Peyer's patch (tissue), 4 donors: ENCODE measurements at regions not wholly inside any gene's neighbourhood (a gene's known extent, or its start where the extent isn't known, plus 50 kb on each side); places are given as distances from the start of the nearest gene placed in this dataset.

Experiments
- DNase-seq, 3 donors: peaks; one replicate each; pipeline ENCODE4 v3.0.0-alpha.2; 2017 to 2019
- H3K27ac ChIP-seq, 4 donors: fragments of 200-600 bp; sonication (generic); one replicate each; pipeline ENCODE4 v1.5.1; 2016 to 2019
- H3K27me3 ChIP-seq, 2 donors: fragments of 200-600 bp; sonication (generic); one replicate each; pipeline ENCODE4 v1.5.1; 2019
- H3K36me3 ChIP-seq, 3 donors: fragments of 200-600 bp; sonication (generic); one replicate each; pipeline ENCODE4 v1.5.1; 2016 to 2019
- H3K4me1 ChIP-seq, 4 donors: fragments of 200-600 bp; sonication (generic); one replicate each; pipeline ENCODE4 v1.5.1; 2016 to 2019
- H3K4me3 ChIP-seq, 4 donors: fragments of 200-600 bp; sonication (generic); 1 replicate in 3 of 4; 2 replicates in 1 of 4; pipeline ENCODE4 v1.5.1; 2016 to 2019; ENCODE audit warnings: mild to moderate bottlenecking in 1 of 4
- H3K9me3 ChIP-seq, 4 donors: fragments of 200-600 bp; sonication (generic); one replicate each; pipeline ENCODE4 v1.5.1; 2016 to 2019; ENCODE audit warnings: mild to moderate bottlenecking in 1 of 4
- POLR2A ChIP-seq, 2 donors: fragments of 450-650 bp; IDR thresholded peaks; one replicate each; pipeline ENCODE4 v1.5.1; 2017; ENCODE audit warnings: antibody characterized with exemption in 2 of 2, mild to moderate bottlenecking in 2 of 2, moderate library complexity in 2 of 2
- TF ChIP-seq, protein P1 (sequence below), 6 experiments: fragments of 450-650 bp in 4 of 6; fragments of 200-600 bp in 2 of 6; sonication (generic) in 1 of 6; IDR thresholded peaks; one replicate each; pipeline ENCODE4 v1.5.1; 2017 to 2019; ENCODE audit warnings: antibody characterized with exemption in 6 of 6, mild to moderate bottlenecking in 3 of 6, moderate library complexity in 1 of 6

- no peaks in the 10 kb centered on the region for H3K36me3 ChIP-seq
- H3K4me1 ChIP-seq: no peaks in the 10 kb centered on the region
- no peak overlapping the region for H3K27ac ChIP-seq
- no peaks in the 10 kb centered on the region for H3K9me3 ChIP-seq
- no peaks in the 10 kb centered on the region for H3K27me3 ChIP-seq
- no peak for TF ChIP-seq POLR2A (IDR thresholded peaks at IDR 0.05)
- TF ChIP-seq, protein P1, sequence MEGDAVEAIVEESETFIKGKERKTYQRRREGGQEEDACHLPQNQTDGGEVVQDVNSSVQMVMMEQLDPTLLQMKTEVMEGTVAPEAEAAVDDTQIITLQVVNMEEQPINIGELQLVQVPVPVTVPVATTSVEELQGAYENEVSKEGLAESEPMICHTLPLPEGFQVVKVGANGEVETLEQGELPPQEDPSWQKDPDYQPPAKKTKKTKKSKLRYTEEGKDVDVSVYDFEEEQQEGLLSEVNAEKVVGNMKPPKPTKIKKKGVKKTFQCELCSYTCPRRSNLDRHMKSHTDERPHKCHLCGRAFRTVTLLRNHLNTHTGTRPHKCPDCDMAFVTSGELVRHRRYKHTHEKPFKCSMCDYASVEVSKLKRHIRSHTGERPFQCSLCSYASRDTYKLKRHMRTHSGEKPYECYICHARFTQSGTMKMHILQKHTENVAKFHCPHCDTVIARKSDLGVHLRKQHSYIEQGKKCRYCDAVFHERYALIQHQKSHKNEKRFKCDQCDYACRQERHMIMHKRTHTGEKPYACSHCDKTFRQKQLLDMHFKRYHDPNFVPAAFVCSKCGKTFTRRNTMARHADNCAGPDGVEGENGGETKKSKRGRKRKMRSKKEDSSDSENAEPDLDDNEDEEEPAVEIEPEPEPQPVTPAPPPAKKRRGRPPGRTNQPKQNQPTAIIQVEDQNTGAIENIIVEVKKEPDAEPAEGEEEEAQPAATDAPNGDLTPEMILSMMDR (IDR thresholded peaks at IDR 0.05): no peak
- no peak for DNase-seq
- H3K4me3 ChIP-seq: no peak overlapping the region
Observed at GRCh38 chr4:105059337-105059736, 87.3 kb upstream of the TET2 start.

- Histone ChIP-seq H3K4me3 (no peak overlapping the region), H3K36me3 (no peaks in the 10 kb centered on the region), H3K9me3 (no peaks in the 10 kb centered on the region), H3K27me3 (no peaks in the 10 kb centered on the region), H3K4me1 (no peaks in the 10 kb centered on the region), H3K27ac (no peak overlapping the region)
- DNase-seq: no peak
- TF ChIP-seq POLR2A (IDR thresholded peaks at IDR 0.05): no peak
- TF ChIP-seq, protein P1 (IDR thresholded peaks at IDR 0.05): no peak
Observed at GRCh38 chr4:105060628-105061027, 86.0 kb upstream of the TET2 start.

- Histone ChIP-seq H3K4me1 (no peaks in the 10 kb centered on the region), H3K4me3 (no peak overlapping the region), H3K9me3 (no peaks in the 10 kb centered on the region), H3K36me3 (no peaks in the 10 kb centered on the region), H3K27me3 (no peaks in the 10 kb centered on the region), H3K27ac (no peak overlapping the region)
- TF ChIP-seq, protein P1 (IDR thresholded peaks at IDR 0.05): no peak
- no peak for TF ChIP-seq POLR2A (IDR thresholded peaks at IDR 0.05)
- DNase-seq: peak in 2 of 3 donors; percentile 16 to 53
Observed at GRCh38 chr4:105061136-105061696, 85.5 kb upstream of the TET2 start.

- Histone ChIP-seq H3K9me3 (no peaks in the 10 kb centered on the region), H3K4me1 (no peaks in the 10 kb centered on the region), H3K27ac (no peak overlapping the region), H3K27me3 (no peaks in the 10 kb centered on the region), H3K4me3 (no peak overlapping the region), H3K36me3 (no peaks in the 10 kb centered on the region)
- TF ChIP-seq, protein P1 (IDR thresholded peaks at IDR 0.05): no peak
- TF ChIP-seq POLR2A (IDR thresholded peaks at IDR 0.05): no peak
- no peak for DNase-seq
Observed at GRCh38 chr4:105061731-105062130, 84.9 kb upstream of the TET2 start.

DNA sequence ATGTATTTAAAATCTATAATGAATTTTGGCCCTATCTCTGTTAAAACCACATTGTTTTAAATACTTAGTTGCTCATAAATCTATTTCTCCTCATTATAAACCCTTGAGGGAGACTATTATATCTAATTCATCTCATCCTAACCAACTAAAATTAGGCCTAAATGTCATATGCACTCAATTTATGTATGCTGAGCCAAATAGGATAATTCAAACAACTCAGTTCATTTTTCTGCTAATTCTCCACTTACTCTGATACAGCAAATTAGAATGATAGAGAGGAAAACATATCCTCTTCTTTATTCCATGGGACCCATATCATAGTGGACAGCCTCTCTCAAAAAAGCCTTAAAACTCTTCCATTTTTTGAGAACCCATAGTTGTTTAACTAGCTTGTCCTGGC is 80.3 kb upstream of the TET2 start:
- TF ChIP-seq, protein P1 (IDR thresholded peaks at IDR 0.05): no peak
- no peak for TF ChIP-seq POLR2A (IDR thresholded peaks at IDR 0.05)
- H3K36me3 ChIP-seq: no peaks in the 10 kb centered on the region
- H3K4me1 ChIP-seq: no peaks in the 10 kb centered on the region
- no peaks in the 10 kb centered on the region for H3K27me3 ChIP-seq
- no peak overlapping the region for H3K4me3 ChIP-seq
- H3K9me3 ChIP-seq: no peaks in the 10 kb centered on the region
- no peak for DNase-seq
- no peak overlapping the region for H3K27ac ChIP-seq

- DNase-seq: no peak
- H3K27me3 ChIP-seq: no peaks in the 10 kb centered on the region
- H3K9me3 ChIP-seq: no peaks in the 10 kb centered on the region
- no peak overlapping the region for H3K27ac ChIP-seq
- no peaks in the 10 kb centered on the region for H3K4me1 ChIP-seq
- TF ChIP-seq, protein P1 (IDR thresholded peaks at IDR 0.05): no peak
- TF ChIP-seq POLR2A (IDR thresholded peaks at IDR 0.05): no peak
- no peak overlapping the region for H3K4me3 ChIP-seq
- no peaks in the 10 kb centered on the region for H3K36me3 ChIP-seq
Observed at GRCh38 chr4:105067431-105067830, 79.2 kb upstream of the TET2 start.
